Mesenchymal stem cell (in vitro differentiated cells and primary cell): ENCODE measurements at regions not wholly inside any gene's neighbourhood (a gene's known extent, or its start where the extent isn't known, plus 50 kb on each side); places are given as distances from the start of the nearest gene placed in this dataset.

Experiments used
- DNase-seq: peaks from one replicate; pipeline ENCODE4 v3.0.0-alpha.2; 2013
- H2AFZ ChIP-seq: one replicate; pipeline ENCODE4 v1.6.1; 2013; ENCODE audit warnings: low read depth, mild to moderate bottlenecking, control low read depth, inconsistent platforms, low read length, moderate library complexity
- H2AK5ac ChIP-seq: 2 replicates; pipeline ENCODE4 v1.6.1; 2013; ENCODE audit warnings: low read length, moderate library complexity, mild to moderate bottlenecking, inconsistent platforms; ENCODE audit not compliant: severe bottlenecking
- H2BK120ac ChIP-seq: one replicate; pipeline ENCODE4 v1.6.1; 2013; ENCODE audit warnings: low read depth, mild to moderate bottlenecking, inconsistent platforms, low read length, moderate library complexity
- H2BK12ac ChIP-seq, 2 experiments: one replicate each; pipeline ENCODE4 v1.6.1; 2013; ENCODE audit warnings: inconsistent platforms in 2 of 2, low read length in 2 of 2, mild to moderate bottlenecking in 2 of 2, moderate library complexity in 2 of 2, control low read depth in 1 of 2
- H2BK15ac ChIP-seq: one replicate; pipeline ENCODE4 v1.6.1; 2013; ENCODE audit warnings: mild to moderate bottlenecking, low read depth, inconsistent platforms; ENCODE audit not compliant: poor library complexity, severe bottlenecking
- H2BK5ac ChIP-seq: 2 replicates; pipeline ENCODE4 v1.6.1; 2013; ENCODE audit warnings: low read depth, mild to moderate bottlenecking, low read length, control low read depth, inconsistent platforms; ENCODE audit not compliant: poor library complexity, severe bottlenecking
- H3K14ac ChIP-seq, 2 experiments: one replicate each; pipeline ENCODE4 v1.6.1; 2013; ENCODE audit warnings: inconsistent platforms in 2 of 2, low read length in 2 of 2, control low read depth in 1 of 2, mild to moderate bottlenecking in 1 of 2, moderate library complexity in 1 of 2
- H3K18ac ChIP-seq, 2 experiments: one replicate each; pipeline ENCODE4 v1.6.1; 2013; ENCODE audit warnings: inconsistent platforms in 2 of 2, low read length in 2 of 2, control low read depth in 1 of 2, low read depth in 1 of 2, mild to moderate bottlenecking in 1 of 2
- H3K23ac ChIP-seq, 2 experiments: one replicate each; pipeline ENCODE4 v1.6.1; 2013; ENCODE audit warnings: inconsistent platforms in 2 of 2, low read length in 2 of 2, mild to moderate bottlenecking in 2 of 2, moderate library complexity in 2 of 2, control low read depth in 1 of 2
- H3K27ac ChIP-seq: 2 replicates; pipeline ENCODE4 v1.5.1; 2013; ENCODE audit warnings: mild to moderate bottlenecking, moderate library complexity, low read length, control low read depth, inconsistent platforms; ENCODE audit not compliant: poor library complexity, severe bottlenecking
- H3K27me3 ChIP-seq, 2 experiments: 2 replicates each; pipeline versions ENCODE4 v1.6.1 to v1.7.0; 2013; ENCODE audit warnings: low read length in 2 of 2, mild to moderate bottlenecking in 2 of 2, moderate library complexity in 2 of 2, control low read depth in 1 of 2, inconsistent platforms in 1 of 2; ENCODE audit not compliant: control insufficient read depth in 1 of 2, insufficient read depth in 1 of 2
- H3K36me3 ChIP-seq, 2 experiments: 2 replicates each; pipeline versions ENCODE4 v1.6.1 to v1.7.0; 2013; ENCODE audit warnings: low read length in 2 of 2, control low read depth in 1 of 2, inconsistent platforms in 1 of 2, low read depth in 1 of 2, mild to moderate bottlenecking in 1 of 2; ENCODE audit not compliant: insufficient read depth in 2 of 2, control insufficient read depth in 1 of 2
- H3K4ac ChIP-seq, 2 experiments: one replicate each; pipeline ENCODE4 v1.6.1; 2013; ENCODE audit warnings: inconsistent platforms in 2 of 2, low read length in 2 of 2, mild to moderate bottlenecking in 2 of 2, moderate library complexity in 2 of 2, control low read depth in 1 of 2, low read depth in 1 of 2
- H3K4me1 ChIP-seq: 2 replicates; pipeline ENCODE4 v1.6.1; 2013; ENCODE audit warnings: low read depth, low read length, control low read depth; ENCODE audit not compliant: control insufficient read depth, insufficient read depth
- H3K4me2 ChIP-seq: 2 replicates; pipeline ENCODE4 v1.6.1; 2013; ENCODE audit warnings: low read length, mild to moderate bottlenecking, inconsistent platforms; ENCODE audit not compliant: poor library complexity, severe bottlenecking
- H3K4me3 ChIP-seq, 2 experiments: 2 replicates each; pipeline versions ENCODE4 v1.5.1 to v1.7.0; 2013; ENCODE audit warnings: low read length in 2 of 2, mild to moderate bottlenecking in 2 of 2, control low read depth in 1 of 2, low read depth in 1 of 2; ENCODE audit not compliant: insufficient read depth in 1 of 2
- H3K79me1 ChIP-seq: replicated peaks from 2 replicates; pipeline ENCODE4 v1.6.1; 2013; ENCODE audit warnings: mild to moderate bottlenecking, control low read depth, low read length, inconsistent platforms; ENCODE audit not compliant: poor library complexity, severe bottlenecking
- H3K9ac ChIP-seq: 2 replicates; pipeline ENCODE4 v1.7.0; 2013; ENCODE audit warnings: mild to moderate bottlenecking, low read length, moderate library complexity
- H3K9me3 ChIP-seq: 2 replicates; pipeline ENCODE4 v1.7.0; 2013; ENCODE audit warnings: mild to moderate bottlenecking, low read length; ENCODE audit not compliant: control insufficient read depth
- H4K8ac ChIP-seq: one replicate; pipeline ENCODE4 v1.6.1; 2013; ENCODE audit warnings: inconsistent platforms, mild to moderate bottlenecking, low read length, moderate library complexity
- H4K91ac ChIP-seq: one replicate; pipeline ENCODE4 v1.6.1; 2013; ENCODE audit warnings: mild to moderate bottlenecking, low read length, inconsistent platforms
- whole genome bisulfite sequencing: methylation state at CpG from one replicate; pipeline ENCODE4 v1.1.7; 2013; ENCODE audit warnings: mixed read lengths; 5-methylcytosine and 5-hydroxymethylcytosine counted together

DNA sequence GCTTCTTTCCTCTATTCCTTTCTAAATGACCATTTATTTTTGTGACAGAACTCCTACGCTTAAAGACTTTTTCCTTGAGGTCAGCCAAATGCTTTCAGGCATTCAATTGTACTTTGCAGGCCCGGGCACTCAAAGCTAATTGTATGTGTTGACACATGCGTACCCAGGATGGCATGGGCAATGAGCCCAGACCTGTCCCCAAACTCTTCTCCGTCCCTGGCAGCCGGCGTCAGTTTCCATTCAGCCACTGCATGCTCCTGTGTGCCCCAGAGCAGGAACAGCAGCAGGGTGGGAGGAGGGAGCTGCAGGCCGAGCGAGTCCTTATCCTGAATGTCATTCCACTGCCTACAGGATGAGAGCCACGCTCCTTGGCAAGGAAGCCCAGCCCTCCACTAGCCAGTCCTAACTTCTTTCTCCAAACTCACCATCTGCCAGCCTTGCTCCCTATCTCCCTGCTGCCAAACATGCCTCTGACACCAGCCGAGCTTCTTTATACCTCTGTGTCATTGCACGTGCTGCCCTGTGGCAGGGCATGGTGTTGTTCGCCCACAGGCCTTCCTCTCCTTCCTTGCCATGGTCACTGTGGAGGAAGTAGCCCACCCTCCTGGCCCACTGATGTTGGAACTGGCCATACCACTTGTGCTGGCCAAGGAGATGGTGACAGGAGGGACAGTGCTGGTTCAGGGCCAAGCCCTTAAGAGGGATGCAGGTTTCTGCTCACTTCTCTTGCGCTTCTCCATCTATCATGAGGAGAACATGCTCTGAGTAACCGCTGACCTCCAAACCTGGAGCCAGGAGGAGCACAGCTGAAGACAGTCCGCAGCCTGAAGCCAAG, 116.9 kb upstream of the FHL2 start:
- Histone ChIP-seq H2AK5ac (no peak overlapping the region), H2BK12ac (peak overlapping the region; percentile 4 to 86), H3K18ac (peak overlapping the region in 1 of 2 experiments; percentile 91), H3K9me3 (no peaks in the 10 kb centered on the region), H3K36me3 (no peaks in the 10 kb centered on the region), H2BK120ac (no peak overlapping the region), H3K23ac (no peak overlapping the region), H4K8ac (peak overlapping the region; percentile 87), H3K79me1 (peaks cover 1% of the 10 kb centered on the region), H3K14ac (peak overlapping the region in 1 of 2 experiments; percentile 0), H3K4me2 (no peak overlapping the region), H3K9ac (no peak overlapping the region), H4K91ac (peak overlapping the region; percentile 92), H2BK15ac (no peak overlapping the region), H3K4me3 (no peak overlapping the region), H3K4ac (peak overlapping the region; percentile 52 to 64), H3K27ac (no peak overlapping the region), H2BK5ac (no peak overlapping the region), H2AFZ (no peak overlapping the region), H3K4me1 (peaks cover 16% of the 10 kb centered on the region), H3K27me3 (peaks cover 0 to 31% of the 10 kb centered on the region in 2 experiments)
- no peak for DNase-seq
- 89% methylated on average over 15 of the region's 15 CpGs for WGBS

DNA sequence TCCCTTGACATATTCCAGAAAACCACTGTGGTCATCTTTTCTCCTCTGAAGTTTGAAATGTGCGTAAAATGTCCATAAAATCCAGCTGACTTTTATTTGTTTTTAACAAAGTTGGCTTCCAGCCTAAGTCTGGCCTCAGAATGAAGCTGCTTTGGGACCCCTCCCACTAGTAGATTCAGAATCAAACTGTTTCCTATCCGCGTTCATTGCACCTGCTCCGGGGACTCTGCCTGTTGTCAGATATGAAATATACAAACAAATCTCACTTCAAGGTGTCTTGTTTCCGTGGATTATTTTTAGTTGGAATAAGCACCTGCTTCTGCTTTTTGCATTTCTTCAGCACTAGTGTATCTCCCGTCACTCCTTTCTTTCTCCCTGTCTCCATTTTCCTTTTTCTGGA, 115.7 kb upstream of the FHL2 start:
- WGBS = 60% methylated on average over 3 of the region's 6 CpGs
- no peak overlapping the region for H3K9ac ChIP-seq
- peaks cover 16% of the 10 kb centered on the region for H3K4me1 ChIP-seq
- H2AFZ ChIP-seq = no peak overlapping the region
- no peaks in the 10 kb centered on the region for H3K9me3 ChIP-seq
- no peak overlapping the region for H2AK5ac ChIP-seq
- no peak overlapping the region for H3K27ac ChIP-seq
- no peak overlapping the region for H2BK120ac ChIP-seq
- no peaks in the 10 kb centered on the region for H3K79me1 ChIP-seq
- H4K8ac ChIP-seq = no peak overlapping the region
- H3K27me3 ChIP-seq = peaks cover 0 to 31% of the 10 kb centered on the region in 2 experiments
- no peak overlapping the region for H4K91ac ChIP-seq
- no peak overlapping the region for H3K4me3 ChIP-seq
- no peaks in the 10 kb centered on the region for H3K36me3 ChIP-seq
- H3K14ac ChIP-seq = no peak overlapping the region
- DNase-seq = no peak
- no peak overlapping the region for H3K4me2 ChIP-seq
- no peak overlapping the region for H2BK12ac ChIP-seq
- no peak overlapping the region for H3K23ac ChIP-seq
- no peak overlapping the region for H3K4ac ChIP-seq
- H3K18ac ChIP-seq = no peak overlapping the region
- no peak overlapping the region for H2BK5ac ChIP-seq
- H2BK15ac ChIP-seq = no peak overlapping the region

DNA sequence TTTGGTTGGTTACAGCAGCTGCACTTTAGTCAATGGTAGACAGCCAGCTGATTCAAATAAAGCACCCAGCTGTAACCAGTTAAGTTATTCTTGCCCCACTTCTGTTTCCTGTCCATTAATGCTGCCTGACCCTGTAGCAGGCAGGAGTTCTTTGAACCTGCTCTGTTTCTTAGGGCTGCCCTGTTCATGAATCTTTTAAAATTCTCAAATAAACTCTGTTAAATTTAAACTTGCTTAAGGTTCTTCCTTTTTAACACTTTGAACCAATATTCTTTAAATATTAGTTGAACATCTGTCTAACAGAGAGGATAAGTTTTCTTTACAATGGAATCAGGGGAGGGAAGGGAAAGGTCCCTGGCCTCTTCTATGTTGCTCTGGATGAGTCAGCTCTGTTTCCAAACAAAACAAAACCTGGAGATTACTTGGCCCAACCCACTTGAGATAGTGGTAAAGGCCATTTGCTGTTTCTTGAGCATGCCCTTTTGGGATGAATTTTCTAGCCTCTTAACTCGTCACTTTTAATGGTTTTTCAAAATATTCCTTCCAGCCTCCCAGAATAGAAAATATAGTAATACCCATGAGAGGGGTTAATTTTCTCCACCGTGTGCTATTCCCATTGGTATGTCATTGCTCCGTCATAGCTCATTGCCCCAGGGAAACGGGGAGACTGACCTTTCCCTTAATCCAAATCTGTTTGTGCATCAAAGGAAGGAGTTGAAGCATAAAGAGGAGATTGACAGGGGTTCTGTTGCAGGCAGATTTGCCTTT, 112.1 kb upstream of the FHL2 start:
- Histone ChIP-seq H3K23ac (no peak overlapping the region), H3K4me2 (no peak overlapping the region), H3K79me1 (no peaks in the 10 kb centered on the region), H2BK120ac (peak overlapping the region; percentile 58), H2BK15ac (no peak overlapping the region), H4K8ac (peak overlapping the region; percentile 87), H4K91ac (peak overlapping the region; percentile 72), H3K14ac (no peak overlapping the region), H2BK5ac (no peak overlapping the region), H3K18ac (peak overlapping the region; percentile 13 to 73), H2AFZ (no peak overlapping the region), H3K27ac (no peak overlapping the region), H3K9ac (no peak overlapping the region), H3K9me3 (no peaks in the 10 kb centered on the region), H2AK5ac (no peak overlapping the region), H3K27me3 (peaks cover 0 to 28% of the 10 kb centered on the region in 2 experiments), H3K4me1 (peaks cover 2% of the 10 kb centered on the region), H3K36me3 (no peaks in the 10 kb centered on the region), H3K4ac (no peak overlapping the region), H3K4me3 (no peak overlapping the region), H2BK12ac (peak overlapping the region; percentile 8 to 97)
- peak; percentile 87 for DNase-seq
- WGBS = 55% methylated on average over 3 of the region's 4 CpGs
